Neural cell (in vitro differentiated cells): ENCODE measurements at regions not wholly inside any gene's neighbourhood (a gene's known extent, or its start where the extent isn't known, plus 50 kb on each side); places are given as distances from the start of the nearest gene placed in this dataset.

Experiments used
- H2AFZ ChIP-seq: fragments of 200-600, 300-800 bp; sonication (generic), shearing (Covaris generic); 2 replicates; pipeline ENCODE4 v1.6.0; 2014; ENCODE audit warnings: low read depth, mild to moderate bottlenecking, antibody characterized with exemption, low read length, moderate library complexity
- H3F3A ChIP-seq: fragments of 200-600 bp; shearing (Covaris generic); 2 replicates; pipeline ENCODE4 v1.6.1; 2016; ENCODE audit warnings: mild to moderate bottlenecking, moderate library complexity, mixed read lengths, antibody characterized with exemption, low read length; ENCODE audit not compliant: insufficient read depth, poor library complexity, severe bottlenecking
- H3K27ac ChIP-seq: fragments of 200-600, 300-800 bp; sonication (generic), shearing (Covaris generic); 2 replicates; pipeline ENCODE4 v1.5.1; 2014; ENCODE audit warnings: mild to moderate bottlenecking, low read length, moderate library complexity
- H3K27me3 ChIP-seq: fragments of 300-800, 200-600 bp; sonication (generic), shearing (Covaris generic); 2 replicates; pipeline ENCODE4 v1.6.0; 2014; ENCODE audit warnings: mild to moderate bottlenecking, low read depth, low read length, moderate library complexity; ENCODE audit not compliant: insufficient read depth
- H3K36me3 ChIP-seq: fragments of 300-800, 200-600 bp; sonication (generic), shearing (Covaris generic); 2 replicates; pipeline ENCODE4 v1.5.1; 2014; ENCODE audit warnings: mild to moderate bottlenecking, antibody characterized with exemption, low read length, moderate library complexity; ENCODE audit not compliant: insufficient read depth
- H3K4me2 ChIP-seq: fragments of 300-800, 200-600 bp; sonication (generic), shearing (Covaris generic); 2 replicates; pipeline ENCODE4 v1.6.0; 2014; ENCODE audit warnings: mild to moderate bottlenecking, low read length
- H3K4me3 ChIP-seq: fragments of 300-800, 200-600 bp; sonication (generic), shearing (Covaris generic); 2 replicates; pipeline ENCODE4 v1.5.1; 2014; ENCODE audit warnings: mild to moderate bottlenecking, low read length, moderate library complexity
- H3K79me2 ChIP-seq: fragments of 200-600 bp; shearing (Covaris generic); replicated peaks from 2 replicates; pipeline ENCODE4 v1.6.0; 2014; ENCODE audit warnings: mild to moderate bottlenecking, low read length, moderate library complexity; ENCODE audit not compliant: insufficient read depth
- H3K9ac ChIP-seq: fragments of 300-800, 200-600 bp; sonication (generic), shearing (Covaris generic); 2 replicates; pipeline ENCODE4 v1.6.1; 2016; ENCODE audit warnings: mild to moderate bottlenecking, low read length, mixed read lengths
- H3K9me2 ChIP-seq: fragments of 200-600 bp; shearing (Covaris generic); 2 replicates; pipeline ENCODE4 v1.6.1; 2016; ENCODE audit warnings: mild to moderate bottlenecking, low read length, mixed read lengths; ENCODE audit not compliant: insufficient read depth
- H3K9me3 ChIP-seq: fragments of 200-600, 300-800 bp; sonication (generic), shearing (Covaris generic); 2 replicates; pipeline ENCODE4 v1.6.1; 2016; ENCODE audit warnings: mild to moderate bottlenecking, mixed run types, low read length, moderate library complexity, mixed read lengths
- H4K20me1 ChIP-seq: fragments of 200-600 bp; shearing (Covaris generic); 2 replicates; pipeline ENCODE4 v1.6.1; 2016; ENCODE audit warnings: mild to moderate bottlenecking, mixed run types; ENCODE audit not compliant: insufficient read depth
- CTCF ChIP-seq: fragments of 450-650 bp; IDR thresholded peaks from 2 replicates; pipeline ENCODE4 v1.5.1; 2014; ENCODE audit warnings: antibody characterized with exemption, mild to moderate bottlenecking, moderate library complexity; ENCODE audit not compliant: poor library complexity, severe bottlenecking
- EP300 ChIP-seq: fragments of 450-650 bp; conservative IDR thresholded peaks from 2 replicates; pipeline ENCODE4 v1.6.1; 2014; ENCODE audit warnings: antibody characterized with exemption, mild to moderate bottlenecking, moderate library complexity; ENCODE audit not compliant: poor library complexity, severe bottlenecking
- EZH2 ChIP-seq: fragments of 200-600, 300-800 bp; shearing (Covaris generic), sonication (generic); IDR thresholded peaks from 2 replicates; pipeline ENCODE4 v1.6.1; 2014; ENCODE audit warnings: antibody characterized with exemption, low read length, borderline replicate concordance, mild to moderate bottlenecking; ENCODE audit not compliant: insufficient read depth, poor library complexity, severe bottlenecking
- MXI1 ChIP-seq: fragments of 450-650 bp; conservative IDR thresholded peaks from 2 replicates; pipeline ENCODE4 v1.6.1; 2014; ENCODE audit warnings: antibody characterized with exemption, mild to moderate bottlenecking; ENCODE audit not compliant: poor library complexity, severe bottlenecking
- POLR2AphosphoS5 ChIP-seq: IDR thresholded peaks from 2 replicates; pipeline ENCODE4 v1.6.1; 2012
- RAD21 ChIP-seq: fragments of 450-650 bp; conservative IDR thresholded peaks from 2 replicates; pipeline ENCODE4 v1.6.1; 2014; ENCODE audit warnings: antibody characterized with exemption, mild to moderate bottlenecking, moderate library complexity
- REST ChIP-seq: IDR thresholded peaks from 2 replicates; pipeline ENCODE4 v1.6.1; 2012; ENCODE audit warnings: borderline replicate concordance
- SMC3 ChIP-seq: fragments of 450-650 bp; conservative IDR thresholded peaks from 2 replicates; pipeline ENCODE4 v1.6.1; 2014; ENCODE audit warnings: antibody characterized with exemption, mild to moderate bottlenecking, moderate library complexity; ENCODE audit not compliant: poor library complexity
- TAF1 ChIP-seq: IDR thresholded peaks from 2 replicates; pipeline ENCODE4 v1.6.1; 2012; ENCODE audit warnings: low read depth

GRCh38 chr13:90798381-90798780 lies 549.1 kb upstream of the MIR17HG start:
- Histone ChIP-seq H3K79me2 (no peaks in the 10 kb centered on the region), H4K20me1 (no peaks in the 10 kb centered on the region), H3K27ac (no peak overlapping the region), H3K9me3 (no peaks in the 10 kb centered on the region), H3K9me2 (no peaks in the 10 kb centered on the region), H3K4me2 (no peak overlapping the region), H3K36me3 (no peaks in the 10 kb centered on the region), H3K4me3 (no peak overlapping the region), H2AFZ (no peak overlapping the region), H3K27me3 (no peaks in the 10 kb centered on the region), H3K9ac (no peak overlapping the region), H3F3A (no peaks in the 10 kb centered on the region)
- no peak for TF ChIP-seq EZH2
- TF ChIP-seq CTCF, result no peak
- no peak for TF ChIP-seq EP300
- TF ChIP-seq POLR2AphosphoS5, result no peak
- TF ChIP-seq MXI1, result no peak
- TF ChIP-seq SMC3, result no peak
- no peak for TF ChIP-seq TAF1
- no peak for TF ChIP-seq RAD21
- no peak for TF ChIP-seq REST

- Histone ChIP-seq H3K4me2 (no peak overlapping the region), H3K27me3 (no peaks in the 10 kb centered on the region), H3K9ac (no peak overlapping the region), H4K20me1 (no peaks in the 10 kb centered on the region), H3K9me2 (no peaks in the 10 kb centered on the region), H3K79me2 (no peaks in the 10 kb centered on the region), H3F3A (no peaks in the 10 kb centered on the region), H3K36me3 (no peaks in the 10 kb centered on the region), H3K27ac (no peak overlapping the region), H3K4me3 (no peak overlapping the region), H2AFZ (no peak overlapping the region), H3K9me3 (no peaks in the 10 kb centered on the region)
- TF ChIP-seq SMC3, result no peak
- TF ChIP-seq EZH2, result no peak
Measured at GRCh38 chr13:90800082-90800746, 547.3 kb upstream of the MIR17HG start.
